Fibroblast of pulmonary artery (primary cell): ENCODE measurements at regions not wholly inside any gene's neighbourhood (a gene's known extent, or its start where the extent isn't known, plus 50 kb on each side); places are given as distances from the start of the nearest gene placed in this dataset.

Source experiments
- DNase-seq: peaks from one replicate; pipeline ENCODE4 v3.0.0-alpha.2; 2010; ENCODE audit warnings: low read depth
- H3K4me3 ChIP-seq: replicated peaks from 2 replicates; pipeline ENCODE4 v1.5.1; 2011; ENCODE audit warnings: low read depth, mild to moderate bottlenecking, control low read depth, low read length, moderate library complexity
- CTCF ChIP-seq: IDR thresholded peaks from 2 replicates; pipeline ENCODE4 v1.5.1; 2011; ENCODE audit warnings: mild to moderate bottlenecking, control low read depth, low read length, inconsistent platforms; ENCODE audit errors: missing control alignments

- H3K4me3 ChIP-seq = no peak overlapping the region
- no peak for DNase-seq
- no peak for TF ChIP-seq CTCF
Observed at GRCh38 chr10:130387936-130388580, 251.9 kb downstream of the GLRX3 start.

- no peak overlapping the region for H3K4me3 ChIP-seq
- TF ChIP-seq CTCF = no peak
- no peak for DNase-seq
Observed at GRCh38 chr10:130388746-130389145, 252.6 kb downstream of the GLRX3 start.

GRCh38 chr10:130389906-130390305 is 253.7 kb downstream of the GLRX3 start:
- no peak for DNase-seq
- H3K4me3 ChIP-seq = no peak overlapping the region
- no peak for TF ChIP-seq CTCF

GRCh38 chr10:130392031-130392430 is 255.8 kb downstream of the GLRX3 start:
- DNase-seq = no peak
- no peak for TF ChIP-seq CTCF
- no peak overlapping the region for H3K4me3 ChIP-seq

- TF ChIP-seq CTCF = no peak
- no peak overlapping the region for H3K4me3 ChIP-seq
- DNase-seq = no peak
Observed at GRCh38 chr10:130393342-130393741, 257.2 kb downstream of the GLRX3 start.

- H3K4me3 ChIP-seq = no peak overlapping the region
- no peak for TF ChIP-seq CTCF
Observed at GRCh38 chr10:130394832-130395231, 258.6 kb downstream of the GLRX3 start.

GRCh38 chr10:130395248-130395936 is 259.2 kb downstream of the GLRX3 start:
- DNase-seq = no peak
- H3K4me3 ChIP-seq = no peak overlapping the region

More at GRCh38 chr10:130394832-130395231, 258.6 kb downstream of the GLRX3 start:
- DNase-seq = no peak

More at GRCh38 chr10:130395248-130395936, 259.2 kb downstream of the GLRX3 start:
- TF ChIP-seq CTCF = no peak
